ENCODE measurements at regions not wholly inside any gene's neighbourhood (a gene's known extent, or its start where the extent isn't known, plus 50 kb on each side); places are given as distances from the start of the nearest gene placed in this dataset.

DNA sequence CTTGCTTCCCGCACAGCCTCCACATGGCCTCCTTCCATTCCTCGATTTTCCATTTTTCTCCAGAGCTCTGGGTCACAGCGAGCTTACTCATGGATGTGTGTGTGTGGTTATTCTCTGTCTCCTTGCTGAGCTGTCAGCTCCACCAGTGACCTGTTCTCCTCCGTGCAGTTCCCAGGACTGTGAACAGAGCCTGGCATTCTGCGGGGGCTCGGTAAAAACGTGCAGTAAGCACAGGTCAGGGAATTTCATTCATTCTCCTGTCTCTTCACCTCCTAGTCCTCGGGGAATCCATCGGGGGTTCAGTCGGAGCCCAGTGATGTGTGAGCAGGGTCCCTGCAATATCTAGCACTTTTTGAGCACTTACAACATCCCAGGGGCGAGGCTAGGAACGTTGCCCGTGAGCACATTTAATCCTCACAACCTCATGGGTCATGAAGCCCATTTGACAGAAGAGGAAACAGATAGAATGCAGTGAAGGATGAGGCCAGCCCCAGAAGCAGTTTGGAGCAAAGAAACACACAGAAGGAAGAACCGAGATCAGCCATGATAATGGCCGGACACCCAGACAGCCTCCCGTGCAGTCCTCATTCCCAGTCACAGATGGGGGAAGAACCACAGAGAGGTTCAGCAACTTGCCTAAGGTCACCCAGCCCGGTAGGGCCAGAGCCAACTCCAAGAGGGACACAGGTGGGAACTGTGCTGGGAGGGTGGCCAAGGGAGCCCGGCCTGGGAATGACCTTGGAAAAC lies 183.2 kb upstream of the GSE1 start:
- TF ChIP-seq, protein P1, sequence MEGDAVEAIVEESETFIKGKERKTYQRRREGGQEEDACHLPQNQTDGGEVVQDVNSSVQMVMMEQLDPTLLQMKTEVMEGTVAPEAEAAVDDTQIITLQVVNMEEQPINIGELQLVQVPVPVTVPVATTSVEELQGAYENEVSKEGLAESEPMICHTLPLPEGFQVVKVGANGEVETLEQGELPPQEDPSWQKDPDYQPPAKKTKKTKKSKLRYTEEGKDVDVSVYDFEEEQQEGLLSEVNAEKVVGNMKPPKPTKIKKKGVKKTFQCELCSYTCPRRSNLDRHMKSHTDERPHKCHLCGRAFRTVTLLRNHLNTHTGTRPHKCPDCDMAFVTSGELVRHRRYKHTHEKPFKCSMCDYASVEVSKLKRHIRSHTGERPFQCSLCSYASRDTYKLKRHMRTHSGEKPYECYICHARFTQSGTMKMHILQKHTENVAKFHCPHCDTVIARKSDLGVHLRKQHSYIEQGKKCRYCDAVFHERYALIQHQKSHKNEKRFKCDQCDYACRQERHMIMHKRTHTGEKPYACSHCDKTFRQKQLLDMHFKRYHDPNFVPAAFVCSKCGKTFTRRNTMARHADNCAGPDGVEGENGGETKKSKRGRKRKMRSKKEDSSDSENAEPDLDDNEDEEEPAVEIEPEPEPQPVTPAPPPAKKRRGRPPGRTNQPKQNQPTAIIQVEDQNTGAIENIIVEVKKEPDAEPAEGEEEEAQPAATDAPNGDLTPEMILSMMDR (IDR thresholded peaks at IDR 0.05) = no peak

DNA sequence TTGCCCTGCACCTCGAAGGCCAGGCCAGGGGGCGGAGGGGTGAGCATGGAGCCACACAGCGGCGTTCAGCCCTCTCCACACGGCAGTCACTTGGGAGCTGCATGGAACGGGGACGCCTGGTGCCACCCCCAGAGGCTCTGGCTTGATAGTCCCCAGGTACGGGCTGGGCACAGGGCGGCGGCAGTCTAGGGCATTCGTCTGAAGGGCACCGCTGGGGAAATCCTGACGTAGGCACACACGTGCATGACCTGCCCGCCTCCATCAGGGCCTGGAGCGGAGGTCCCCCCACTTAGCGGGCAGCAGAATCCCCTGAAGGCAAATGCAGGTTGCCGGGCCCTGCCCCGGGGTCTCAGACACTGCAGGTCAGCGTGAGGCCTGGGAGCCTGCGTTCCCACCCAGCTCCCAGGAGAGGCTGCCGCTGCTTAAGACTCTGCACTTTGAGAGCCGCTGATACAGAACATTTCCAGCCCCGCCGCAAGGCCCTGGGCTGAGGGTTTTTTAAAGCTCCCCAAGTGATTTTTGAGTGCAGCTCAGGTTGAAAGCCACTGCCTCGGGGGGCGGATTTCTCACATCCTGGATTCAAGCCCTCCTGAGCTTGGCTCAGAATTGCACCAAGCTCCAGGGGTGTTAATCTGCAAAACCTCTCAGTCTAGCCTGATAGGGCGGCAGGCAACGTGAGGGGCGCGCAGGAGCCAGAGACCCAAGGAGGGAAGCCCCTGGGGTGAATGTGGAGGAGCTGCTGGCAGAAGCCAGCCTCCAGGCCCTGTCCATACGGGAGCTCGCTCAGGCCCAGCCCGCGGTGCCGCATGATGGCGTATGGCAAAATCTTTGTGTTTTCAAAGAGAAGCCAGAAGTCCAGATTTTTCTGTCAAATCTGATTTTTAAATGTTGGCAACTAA lies 182.3 kb upstream of the GSE1 start:
- TF ChIP-seq, protein P1 (IDR thresholded peaks at IDR 0.05) = no peak

DNA sequence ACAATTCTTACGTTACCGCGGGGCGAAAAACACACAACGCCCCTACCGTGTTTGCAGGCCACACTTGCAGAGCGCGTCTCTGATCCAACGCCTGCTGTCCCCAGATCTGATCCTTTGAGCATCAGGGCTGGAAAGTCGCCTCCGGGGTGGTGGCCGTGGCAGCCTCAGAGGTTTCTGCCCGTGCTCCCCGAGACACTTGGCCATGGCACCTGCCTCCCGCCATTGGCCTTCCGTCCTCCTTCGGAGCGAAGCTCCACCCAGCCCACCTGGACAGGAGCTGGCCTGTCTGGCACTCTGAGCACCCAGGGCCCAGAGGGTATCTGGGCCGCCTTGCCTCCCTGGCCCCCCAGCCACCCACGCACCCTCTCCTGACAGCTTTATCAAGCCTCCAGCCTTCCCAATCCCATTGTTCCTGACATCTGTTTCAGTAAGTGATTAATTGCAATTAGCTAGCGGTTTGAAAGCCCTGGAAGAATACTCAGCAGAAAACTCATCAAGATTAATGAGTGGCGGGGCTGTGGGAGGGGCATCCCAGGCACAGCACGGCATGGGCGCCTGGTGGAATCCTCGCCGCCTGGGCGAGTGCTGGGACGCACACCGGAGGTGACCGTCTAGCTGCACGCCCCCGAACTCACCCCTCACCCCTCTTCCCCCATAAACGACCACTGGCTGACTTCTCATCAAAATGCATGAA lies 181.5 kb upstream of the GSE1 start:
- TF ChIP-seq, protein P1 (IDR thresholded peaks at IDR 0.05) = no peak

DNA sequence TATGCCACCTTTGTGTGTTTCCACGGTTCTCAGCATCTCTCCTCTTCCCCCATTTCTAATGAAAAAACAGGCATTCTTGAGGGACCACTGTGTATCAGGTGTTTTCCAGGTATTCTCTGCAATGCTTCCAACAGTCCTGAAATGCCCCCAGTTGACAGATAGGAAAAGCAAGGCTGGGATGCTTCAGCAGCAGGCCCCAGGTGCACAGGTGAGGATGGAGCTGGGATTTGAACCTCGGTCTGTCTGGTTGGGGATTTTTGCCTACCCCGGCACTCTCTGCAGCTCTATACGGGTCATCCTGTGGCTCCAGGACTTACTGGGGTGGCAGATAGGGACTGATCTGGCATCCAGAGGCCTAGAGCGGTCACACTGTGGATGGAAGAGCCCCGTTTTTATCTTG lies 180.5 kb upstream of the GSE1 start:
- TF ChIP-seq, protein P1 (IDR thresholded peaks at IDR 0.05) = no peak

DNA sequence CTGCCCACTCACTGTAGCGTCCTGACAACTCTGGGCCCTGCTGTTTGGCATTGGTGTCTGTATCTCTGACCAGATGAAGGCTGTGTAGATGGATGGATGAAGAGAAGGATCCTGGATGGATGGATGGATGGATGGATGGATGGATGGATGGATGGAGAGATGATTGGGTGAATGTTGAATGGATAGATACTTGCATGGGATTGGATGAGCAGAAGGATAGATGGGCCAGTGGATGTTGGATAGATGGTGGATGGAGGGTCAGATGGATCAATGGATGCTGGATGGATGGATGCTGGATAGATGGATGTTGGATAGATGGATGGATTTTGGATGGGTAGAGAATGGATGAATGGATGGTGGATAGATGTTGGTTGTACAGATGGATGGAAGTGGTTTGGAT lies 179.6 kb upstream of the GSE1 start:
- TF ChIP-seq, protein P1 (IDR thresholded peaks at IDR 0.05) = no peak

DNA sequence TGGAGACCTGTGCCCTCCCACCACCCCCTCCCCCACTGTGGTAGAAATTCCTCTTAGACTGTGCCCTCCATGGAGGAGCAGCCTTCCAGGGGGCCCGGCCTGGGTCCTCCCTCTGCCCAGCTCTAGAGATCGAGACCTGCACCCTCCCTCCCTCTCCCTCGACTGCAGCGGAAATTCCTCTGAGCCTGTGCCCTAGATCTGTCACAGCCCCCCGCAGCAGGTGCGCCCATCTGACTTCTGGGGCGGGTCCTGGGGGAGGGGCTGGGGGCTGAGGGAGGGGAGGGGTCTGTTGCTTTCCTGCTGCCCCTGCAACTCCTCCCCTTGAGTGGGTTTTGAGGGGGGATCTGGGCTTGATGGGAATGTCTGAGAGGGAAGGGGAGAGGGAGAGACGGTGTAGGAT lies 177.8 kb upstream of the GSE1 start:
- TF ChIP-seq, protein P1 (IDR thresholded peaks at IDR 0.05) = no peak

DNA sequence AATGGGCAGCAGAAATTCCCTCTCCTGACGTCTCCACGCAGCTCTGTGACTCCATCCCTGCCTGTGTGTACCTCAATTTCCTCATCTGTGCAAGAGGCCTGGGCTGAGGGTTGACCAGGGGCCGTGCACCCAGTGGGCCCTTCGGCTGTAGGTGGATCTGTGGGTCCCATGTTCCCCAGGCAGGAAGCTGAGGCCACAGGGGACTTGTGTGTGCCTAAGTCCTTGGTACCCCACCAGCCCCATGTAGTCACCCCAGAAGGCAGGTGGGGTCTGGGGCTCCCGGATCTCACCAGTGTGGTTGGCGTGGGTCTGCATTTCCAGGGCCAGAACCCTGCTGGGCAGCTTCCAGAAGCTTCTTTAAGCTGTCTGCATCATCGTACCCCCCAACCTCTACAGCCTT lies 177.4 kb upstream of the GSE1 start:
- TF ChIP-seq, protein P1 (IDR thresholded peaks at IDR 0.05) = no peak

Measured in LNCAP (cell line).